BE2C (cell line): ENCODE measurements at regions not wholly inside any gene's neighbourhood (a gene's known extent, or its start where the extent isn't known, plus 50 kb on each side); places are given as distances from the start of the nearest gene placed in this dataset.

ENCODE experiments used
- DNase-seq: peaks from one replicate; pipeline ENCODE4 v3.0.0-alpha.2; 2020
- H3K27me3 ChIP-seq: fragments of 250-450 bp; sonication (Bioruptor Pico); 2 replicates; pipeline ENCODE4 v1.5.1; 2020; ENCODE audit warnings: mild to moderate bottlenecking
- H3K36me3 ChIP-seq: fragments of 250-450 bp; sonication (Bioruptor Pico); 2 replicates; pipeline ENCODE4 v1.5.1; 2020; ENCODE audit warnings: mild to moderate bottlenecking
- H3K4me1 ChIP-seq: fragments of 250-450 bp; sonication (Bioruptor Pico); 2 replicates; pipeline ENCODE4 v1.5.1; 2020
- H3K4me3 ChIP-seq: 2 replicates; pipeline ENCODE4 v1.5.1; 2011; ENCODE audit warnings: low read depth, low read length
- H3K9me3 ChIP-seq: fragments of 250-450 bp; sonication (Bioruptor Pico); 2 replicates; pipeline ENCODE4 v1.5.1; 2020
- CTCF ChIP-seq: IDR thresholded peaks from 2 replicates; pipeline ENCODE4 v1.5.1; 2012; ENCODE audit warnings: mild to moderate bottlenecking, low read depth, low read length

GRCh38 chr4:174430576-174430975 lies 91.7 kb downstream of the HPGD start:
- DNase-seq = no peak
- H3K4me3 ChIP-seq = no peak overlapping the region
- H3K4me1 ChIP-seq = no peaks in the 10 kb centered on the region
- TF ChIP-seq CTCF = no peak
- H3K36me3 ChIP-seq = no peaks in the 10 kb centered on the region
- peaks cover 9% of the 10 kb centered on the region for H3K27me3 ChIP-seq
- no peaks in the 10 kb centered on the region for H3K9me3 ChIP-seq

- no peak for TF ChIP-seq CTCF
- no peak overlapping the region for H3K4me3 ChIP-seq
- no peaks in the 10 kb centered on the region for H3K36me3 ChIP-seq
- peaks cover 9% of the 10 kb centered on the region for H3K27me3 ChIP-seq
- H3K4me1 ChIP-seq = no peaks in the 10 kb centered on the region
- no peaks in the 10 kb centered on the region for H3K9me3 ChIP-seq
- no peak for DNase-seq
Measured at GRCh38 chr4:174429701-174430410, 92.4 kb downstream of the HPGD start.

GRCh38 chr4:174427571-174428140 lies 94.6 kb downstream of the HPGD start:
- DNase-seq = no peak
- H3K27me3 ChIP-seq = peaks cover 9% of the 10 kb centered on the region

DNA sequence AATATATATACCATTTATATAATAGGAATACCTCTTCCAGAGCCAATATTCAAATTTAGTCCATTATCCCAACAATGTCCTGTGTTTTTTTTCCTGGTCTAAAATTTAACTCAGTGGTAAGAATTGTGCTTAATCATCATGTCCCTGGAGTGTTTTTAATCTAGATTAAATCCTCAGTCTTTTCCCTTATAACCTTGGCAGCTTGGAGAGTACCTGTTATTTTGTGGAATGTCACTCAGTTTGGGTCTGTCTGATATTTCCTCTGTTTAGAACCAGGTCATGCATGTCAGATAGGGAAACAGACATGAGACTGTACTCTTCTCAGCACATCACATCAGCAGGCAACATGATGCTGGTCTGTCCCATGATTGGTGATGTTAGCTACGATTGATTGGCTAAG lies 96.6 kb downstream of the HPGD start:
- no peak overlapping the region for H3K4me3 ChIP-seq
- H3K36me3 ChIP-seq = no peaks in the 10 kb centered on the region
- H3K27me3 ChIP-seq = peaks cover 9% of the 10 kb centered on the region
- TF ChIP-seq CTCF = no peak
- no peak for DNase-seq
- no peaks in the 10 kb centered on the region for H3K4me1 ChIP-seq
- no peaks in the 10 kb centered on the region for H3K9me3 ChIP-seq

More at GRCh38 chr4:174427571-174428140, 94.6 kb downstream of the HPGD start:
- H3K4me1 ChIP-seq = no peaks in the 10 kb centered on the region
- H3K9me3 ChIP-seq = no peaks in the 10 kb centered on the region
- no peaks in the 10 kb centered on the region for H3K36me3 ChIP-seq
- no peak for TF ChIP-seq CTCF
- H3K4me3 ChIP-seq = no peak overlapping the region

GRCh38 chr4:174423257-174423944 lies 98.9 kb downstream of the HPGD start:
- Histone ChIP-seq H3K4me1 (no peaks in the 10 kb centered on the region), H3K27me3 (peaks cover 9% of the 10 kb centered on the region), H3K9me3 (no peaks in the 10 kb centered on the region), H3K36me3 (no peaks in the 10 kb centered on the region), H3K4me3 (no peak overlapping the region)
- no peak for TF ChIP-seq CTCF
- DNase-seq = peak; percentile 14

GRCh38 chr4:174422893-174423256 lies 99.4 kb downstream of the HPGD start:
- no peaks in the 10 kb centered on the region for H3K4me1 ChIP-seq
- H3K4me3 ChIP-seq = no peak overlapping the region
- H3K9me3 ChIP-seq = no peaks in the 10 kb centered on the region
- no peak for TF ChIP-seq CTCF
- H3K27me3 ChIP-seq = peaks cover 9% of the 10 kb centered on the region
- no peaks in the 10 kb centered on the region for H3K36me3 ChIP-seq
- DNase-seq = no peak
